Stimulated activated naive CD8-positive, alpha-beta T cell treated with anti-CD3 and anti-CD28 coated beads, Interleukin-15, Interleukin-2, amounts not matched to agents 100 U/mL and 50 U/mL, for 24 hours (primary cell): ENCODE measurements at regions not wholly inside any gene's neighbourhood (a gene's known extent, or its start where the extent isn't known, plus 50 kb on each side); places are given as distances from the start of the nearest gene placed in this dataset.

Experiments used
- ATAC-seq: fragments of 150-1000 bp; cut with Tn5 transposase; one replicate; pipeline ENCODE4 v1.10.0; 2021
- DNase-seq: peaks from one replicate; pipeline ENCODE4 v3.0.0; 2021

DNA sequence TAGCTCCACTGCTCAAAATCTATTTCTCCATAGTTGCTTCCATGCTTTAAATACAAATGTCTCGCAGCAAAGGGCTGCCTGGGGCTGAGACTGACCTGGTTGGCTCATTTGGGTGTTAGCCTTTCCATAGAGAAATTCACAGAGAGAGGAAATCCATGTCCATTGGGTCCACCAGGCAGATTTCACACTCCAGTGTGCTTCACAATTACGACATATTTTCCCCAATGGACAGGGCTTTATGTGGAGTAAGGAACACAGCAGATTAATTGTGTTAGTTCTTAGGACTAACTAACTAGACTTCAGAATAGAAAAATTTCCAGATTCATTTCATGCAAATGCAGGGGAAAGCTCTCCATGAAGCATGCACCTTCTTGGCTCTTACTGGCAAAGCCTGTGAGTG, 180.7 kb downstream of the FBXO15 start:
- DNase-seq (no peak), ATAC-seq (no peak)

DNA sequence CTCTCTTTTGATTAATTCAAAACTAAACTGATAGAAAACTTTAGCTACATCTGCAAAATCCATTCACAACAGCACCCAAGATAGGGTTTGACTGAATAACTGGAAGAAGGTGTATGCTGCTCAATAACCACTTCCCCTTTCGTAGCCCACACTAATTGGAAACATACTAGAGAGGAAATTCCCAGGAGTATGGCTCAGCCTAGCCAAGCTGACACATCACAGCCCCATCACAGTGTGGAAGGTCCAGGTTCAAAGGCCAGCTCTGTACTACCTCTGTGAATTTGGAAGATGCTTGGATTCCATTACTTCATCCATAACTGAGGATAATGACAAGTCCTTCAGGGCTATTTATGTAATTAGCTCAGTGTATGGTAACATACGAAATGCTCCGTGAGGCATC, 185.4 kb downstream of the FBXO15 start:
- no peak for DNase-seq
- peak; percentile 36 for ATAC-seq

DNA sequence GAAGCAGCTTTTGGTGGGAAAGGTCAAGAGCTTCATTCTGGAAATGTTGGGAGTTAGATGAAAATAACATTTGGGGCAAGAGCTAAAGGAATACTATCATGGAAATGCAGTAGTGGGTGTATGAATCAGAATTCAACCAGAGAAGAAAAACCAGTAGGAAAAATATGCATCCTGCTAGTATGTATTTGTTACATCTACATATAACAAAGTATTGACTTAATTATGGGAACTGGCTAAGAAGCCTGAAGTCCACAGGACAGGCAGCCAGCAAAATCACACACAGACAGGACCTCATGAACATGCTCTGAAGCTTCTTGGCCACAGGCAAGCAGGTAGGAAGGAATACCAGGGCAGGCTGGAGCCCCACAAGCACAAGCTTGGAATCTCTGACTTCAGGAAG, 185.8 kb downstream of the FBXO15 start:
- ATAC-seq (no peak), DNase-seq (no peak)

DNA sequence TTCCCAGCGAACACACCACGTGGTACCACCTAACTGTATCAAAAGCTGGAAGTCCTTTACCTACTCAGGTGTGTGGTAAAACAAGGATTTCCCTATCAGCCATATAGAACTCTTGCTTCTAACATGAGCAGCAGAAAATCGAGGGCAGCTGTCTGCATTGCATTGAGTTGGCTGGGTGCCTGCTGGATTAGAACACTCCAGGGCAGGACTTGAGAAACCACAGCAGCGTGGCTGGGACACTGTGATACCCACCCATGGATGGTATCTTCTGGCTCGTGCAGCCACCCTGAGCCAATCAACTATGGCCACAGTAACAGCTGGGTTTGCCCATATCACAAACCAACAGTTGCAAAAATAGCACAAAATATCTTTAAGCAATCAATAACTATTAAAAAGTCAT, 188.3 kb downstream of the FBXO15 start:
- ATAC-seq (no peak), DNase-seq (no peak)

DNA sequence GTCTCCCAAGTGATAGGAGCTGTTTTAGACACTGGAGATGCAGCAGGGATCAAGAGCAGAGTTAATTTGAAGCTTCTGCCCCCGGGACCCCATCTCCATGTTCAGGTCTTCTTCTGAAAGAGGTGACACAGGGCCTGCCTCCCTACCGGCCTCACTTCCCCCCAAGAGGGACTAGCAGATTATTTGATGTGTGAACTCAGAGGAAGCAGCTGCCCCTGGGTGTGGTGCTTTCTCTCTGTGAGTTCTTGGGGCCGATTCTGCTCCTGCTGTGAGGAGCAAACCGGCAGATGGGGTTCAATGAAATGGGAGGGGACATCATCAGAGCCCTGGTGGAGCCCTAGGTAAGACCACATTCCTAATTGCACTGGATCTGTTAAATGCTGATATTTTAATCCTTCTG, 193.4 kb downstream of the FBXO15 start:
- no peak for DNase-seq

DNA sequence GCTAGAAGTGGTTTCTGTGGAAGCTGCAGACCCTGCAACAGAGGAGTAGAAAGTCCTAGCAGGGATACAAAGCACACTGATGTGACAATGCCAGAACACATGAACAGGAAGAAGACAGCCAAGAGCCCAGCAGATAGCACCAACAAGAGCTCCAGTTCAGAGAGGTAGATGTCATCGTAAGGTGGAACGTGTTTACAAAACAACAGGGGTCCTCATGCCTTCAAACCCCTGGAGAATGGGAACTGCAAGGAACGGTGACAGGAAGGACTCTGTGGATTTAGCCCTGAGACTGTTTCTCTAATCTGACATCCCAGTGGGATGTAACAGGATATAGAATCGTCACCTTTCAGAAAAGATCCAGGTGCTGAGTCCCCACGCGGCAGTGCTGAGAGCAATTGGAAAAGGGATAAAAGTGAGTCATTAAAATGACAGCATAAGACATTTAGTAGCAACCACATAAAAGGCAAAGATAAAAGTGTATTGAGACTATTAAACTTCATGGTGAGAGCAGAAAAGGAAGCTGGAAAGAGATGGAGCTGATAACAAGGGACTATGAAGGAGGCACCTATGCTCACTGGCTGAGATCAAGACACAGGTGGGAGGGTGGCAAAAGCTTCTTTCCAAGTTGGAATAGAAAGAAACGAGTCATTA, 195.2 kb downstream of the FBXO15 start:
- ATAC-seq: no peak
- no peak for DNase-seq

More for the DNA sequence above, 193.4 kb downstream of the FBXO15 start:
- ATAC-seq: no peak

DNA sequence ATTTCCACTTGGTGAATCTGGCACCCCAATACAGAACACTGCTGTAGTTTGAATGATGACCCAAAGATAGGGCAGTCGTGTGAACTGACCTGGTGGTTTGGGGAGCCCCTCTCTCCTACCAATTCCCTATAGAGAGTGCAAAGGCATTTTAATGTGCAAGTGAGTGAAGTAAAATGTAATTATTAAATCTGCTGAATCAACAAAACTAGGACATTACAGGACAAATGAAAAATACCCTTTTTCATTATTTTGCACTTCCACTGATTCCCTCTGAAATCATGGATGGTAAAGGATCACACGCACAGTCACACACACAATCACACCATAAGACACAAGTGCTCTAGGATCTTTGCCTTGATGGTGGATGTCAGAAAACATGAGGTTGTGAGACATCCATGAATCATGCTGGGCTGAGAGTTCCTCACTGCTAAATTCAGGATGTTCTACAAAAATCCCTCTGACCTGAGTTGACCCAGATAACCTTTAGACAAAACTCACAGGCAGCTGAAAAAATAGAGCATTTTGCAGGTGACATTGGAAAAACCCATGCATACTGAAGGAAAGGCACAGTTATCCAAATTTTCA, 197.4 kb downstream of the FBXO15 start:
- ATAC-seq: no peak
- no peak for DNase-seq

DNA sequence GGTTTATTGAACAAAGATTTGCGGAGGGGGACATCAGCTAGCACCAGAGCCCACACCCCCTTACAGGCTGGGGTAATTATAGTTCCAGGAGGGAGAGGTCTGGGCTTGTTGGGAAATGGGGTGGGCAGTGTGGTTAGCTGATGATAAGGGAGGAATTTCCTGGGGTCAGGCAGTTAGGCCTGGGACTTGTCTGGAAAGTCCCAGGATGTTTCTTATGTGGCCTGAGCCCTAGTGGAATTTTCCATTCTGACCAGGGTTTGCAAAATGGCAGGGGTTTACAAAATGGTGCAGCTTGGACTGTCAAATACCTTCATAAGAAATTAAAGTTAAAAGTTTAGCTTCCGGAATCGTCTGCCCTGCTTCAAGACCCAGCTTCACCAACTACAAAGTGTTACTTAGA, 199.1 kb downstream of the FBXO15 start:
- no peak for ATAC-seq
- no peak for DNase-seq

DNA sequence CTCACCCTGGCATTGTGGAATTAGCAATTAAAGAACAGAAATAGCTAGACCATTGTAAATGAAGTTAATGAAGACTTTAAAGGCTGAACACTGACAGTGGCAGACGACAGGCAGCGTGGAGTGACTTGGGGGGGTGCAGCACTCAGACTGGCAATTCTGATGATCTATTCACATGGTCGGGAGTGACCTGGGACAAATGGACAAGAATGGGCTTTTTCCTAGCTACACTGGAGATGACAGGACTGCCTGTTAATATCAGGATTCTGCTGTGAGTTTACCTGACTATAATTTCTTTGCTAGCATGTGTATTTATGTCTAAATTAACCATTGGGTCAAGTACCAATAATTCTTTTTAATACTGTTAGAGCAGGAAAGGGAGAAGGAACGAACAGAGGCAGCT, 199.6 kb downstream of the FBXO15 start:
- DNase-seq (no peak), ATAC-seq (no peak)

DNA sequence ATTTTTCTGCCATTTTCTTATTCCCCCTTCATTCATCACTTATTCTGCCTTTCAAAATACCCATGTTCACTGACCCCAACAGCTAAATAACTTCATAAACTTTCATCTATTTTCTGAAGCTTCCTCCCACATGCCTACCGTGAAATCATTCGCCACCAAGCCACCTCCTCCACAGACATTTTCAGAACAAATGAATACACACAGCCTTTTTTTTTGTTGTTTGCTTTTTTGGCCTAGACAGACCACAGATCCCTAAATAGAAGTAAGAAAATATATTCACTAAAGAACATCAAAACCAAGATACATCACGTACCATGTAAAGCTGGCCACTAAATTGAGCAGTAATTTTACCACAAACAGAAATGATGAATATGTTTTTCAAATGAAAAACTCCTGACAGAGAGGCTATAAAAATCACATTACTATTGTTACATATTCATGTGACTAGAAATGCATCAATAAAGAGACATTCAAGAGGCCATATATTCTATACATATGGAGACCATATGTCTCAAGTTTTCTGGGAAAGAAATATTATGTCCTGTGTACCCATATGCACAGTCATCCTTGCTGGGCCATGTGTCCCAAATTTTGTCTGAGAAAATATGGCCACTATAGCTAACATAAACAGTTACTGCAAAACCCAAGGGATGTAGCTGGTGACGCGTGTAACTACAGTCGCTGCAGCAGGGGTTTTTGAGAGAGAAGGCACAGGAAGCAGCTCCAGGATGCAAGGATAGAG, 200.3 kb downstream of the FBXO15 start:
- ATAC-seq (no peak), DNase-seq (no peak)

DNA sequence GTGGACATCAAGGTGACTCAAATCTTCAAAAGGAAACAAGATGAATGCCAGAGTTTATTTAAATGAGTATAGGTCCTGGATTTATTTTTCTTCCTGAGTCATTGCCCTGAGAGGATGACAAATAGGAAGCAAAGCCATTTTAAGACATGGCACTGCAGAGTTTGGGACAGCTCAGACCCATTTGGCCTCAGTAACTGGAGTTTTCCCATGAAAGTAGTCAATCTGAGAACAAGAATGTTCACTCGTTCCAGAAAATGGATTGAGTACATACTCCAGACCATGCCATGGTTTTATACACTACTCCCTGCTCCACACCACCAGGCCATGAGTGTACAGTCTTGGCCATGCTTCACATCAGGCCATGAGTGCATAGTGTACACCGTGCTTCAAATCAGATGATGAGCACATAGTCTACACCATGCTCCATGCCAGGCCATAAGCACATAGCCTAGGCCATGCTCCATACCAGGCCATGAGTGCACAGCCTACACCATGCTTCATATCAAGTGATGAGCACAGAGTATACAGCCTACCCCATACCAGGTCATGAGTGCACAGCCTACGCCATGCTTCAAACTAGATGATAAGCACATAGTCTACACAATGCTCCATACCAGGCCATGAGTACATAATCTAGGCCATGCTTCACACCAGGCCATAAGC, 202.4 kb downstream of the FBXO15 start:
- DNase-seq: no peak
- peak; percentile 26 for ATAC-seq

DNA sequence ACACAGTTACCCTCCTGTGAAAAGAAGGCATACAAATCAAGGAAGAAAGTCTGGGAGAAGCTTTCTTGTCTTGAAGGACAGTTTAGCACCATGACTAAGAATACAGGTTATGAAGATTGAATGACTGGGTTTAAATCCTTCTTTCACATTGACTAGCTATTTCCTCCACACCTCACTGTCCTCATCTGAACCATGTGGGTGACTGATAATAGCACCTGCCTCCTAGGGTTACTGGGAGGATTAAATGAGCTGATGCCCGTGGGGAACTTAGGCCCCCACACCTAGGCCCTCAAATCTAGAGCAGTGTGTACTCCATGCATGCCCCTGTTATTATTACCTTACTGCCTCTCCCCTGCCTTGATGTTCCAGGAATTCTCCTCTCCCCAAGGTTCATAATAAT, 202.9 kb downstream of the FBXO15 start:
- ATAC-seq: no peak

DNA sequence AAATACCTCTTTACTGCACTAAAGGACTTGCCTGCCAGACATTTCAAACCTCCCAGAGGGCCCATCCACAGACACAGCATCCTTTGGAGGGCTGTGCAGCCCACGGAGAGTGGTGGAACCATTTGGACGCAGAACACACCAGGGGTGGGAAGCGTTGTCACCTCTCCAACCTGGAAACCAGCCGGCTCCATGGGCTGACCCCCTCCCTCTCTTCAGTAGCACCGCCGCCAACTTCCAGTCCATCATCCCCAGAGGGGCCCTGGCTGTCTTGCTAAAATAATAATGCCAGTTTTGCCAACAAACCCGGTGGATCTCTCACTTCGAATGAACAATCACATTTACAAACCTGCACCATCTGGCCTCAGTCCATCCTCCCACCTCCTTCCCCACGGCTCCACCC, 203.9 kb downstream of the FBXO15 start:
- DNase-seq (no peak), ATAC-seq (no peak)

More for the DNA sequence above, 202.9 kb downstream of the FBXO15 start:
- DNase-seq: no peak

DNA sequence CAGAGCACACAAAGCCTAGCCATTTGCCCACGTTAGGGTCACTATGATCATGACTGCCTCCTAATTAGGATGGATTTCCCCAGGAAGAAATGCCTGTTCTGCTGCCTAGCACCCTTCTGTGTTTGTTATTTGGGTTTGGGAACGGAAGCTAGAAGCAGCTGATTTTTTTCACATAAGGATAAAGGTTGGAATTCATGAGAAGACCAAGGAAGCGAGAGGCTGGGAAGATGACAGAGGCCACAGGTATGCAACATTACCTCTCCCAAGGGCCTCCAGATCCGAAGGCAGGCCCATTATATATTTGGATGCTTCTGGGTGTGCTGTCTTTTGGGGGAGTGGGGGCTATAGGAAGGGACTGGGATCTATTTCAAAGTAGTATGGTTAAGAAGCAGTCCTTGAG, 204.7 kb downstream of the FBXO15 start:
- DNase-seq: no peak
- no peak for ATAC-seq

DNA sequence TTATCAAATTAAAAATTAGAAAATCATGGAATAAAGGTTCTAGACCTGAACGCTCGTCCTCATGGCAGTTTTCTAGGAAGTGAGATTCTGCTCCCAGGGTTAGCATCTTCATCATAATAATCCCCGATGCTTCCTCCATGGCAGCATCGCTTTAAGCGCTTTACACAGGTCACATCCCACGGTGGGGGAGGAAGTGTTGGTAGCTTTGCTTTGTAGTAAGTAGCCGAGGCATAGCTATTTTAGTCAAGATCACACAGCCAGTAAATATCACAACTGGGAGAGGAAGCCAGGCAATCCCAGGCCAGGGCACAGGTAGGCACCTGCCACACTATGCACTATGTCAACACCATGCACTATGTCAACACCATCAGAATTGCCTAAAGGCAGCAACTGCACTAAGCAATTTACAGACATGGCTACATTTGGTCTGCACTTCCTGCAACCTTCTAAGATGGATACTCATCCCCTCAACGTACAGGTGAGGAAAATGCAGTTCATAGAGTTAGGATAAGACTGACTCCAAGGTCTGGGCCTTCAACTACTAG, 205.5 kb downstream of the FBXO15 start:
- ATAC-seq: no peak
- DNase-seq: no peak

DNA sequence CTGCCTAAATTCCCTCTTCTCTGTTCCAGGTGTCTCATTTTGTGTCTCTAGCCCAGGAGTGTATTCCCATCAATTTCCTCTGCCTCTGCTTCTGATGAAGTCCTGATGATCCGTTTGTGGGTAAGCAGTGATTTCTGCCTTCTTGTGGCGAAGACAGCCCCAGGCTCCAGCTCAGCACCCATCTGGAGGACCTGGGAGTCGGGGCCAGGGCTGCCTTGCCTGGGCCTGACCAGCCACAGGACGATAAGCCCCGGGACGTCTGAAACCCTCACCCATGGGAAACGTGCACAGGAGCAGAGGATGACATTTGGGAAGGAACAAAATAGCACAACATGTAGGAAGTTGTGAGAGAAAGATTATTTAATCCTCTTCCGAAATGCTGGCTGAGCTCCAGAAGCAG, 206.9 kb downstream of the FBXO15 start:
- DNase-seq (no peak), ATAC-seq (no peak)

DNA sequence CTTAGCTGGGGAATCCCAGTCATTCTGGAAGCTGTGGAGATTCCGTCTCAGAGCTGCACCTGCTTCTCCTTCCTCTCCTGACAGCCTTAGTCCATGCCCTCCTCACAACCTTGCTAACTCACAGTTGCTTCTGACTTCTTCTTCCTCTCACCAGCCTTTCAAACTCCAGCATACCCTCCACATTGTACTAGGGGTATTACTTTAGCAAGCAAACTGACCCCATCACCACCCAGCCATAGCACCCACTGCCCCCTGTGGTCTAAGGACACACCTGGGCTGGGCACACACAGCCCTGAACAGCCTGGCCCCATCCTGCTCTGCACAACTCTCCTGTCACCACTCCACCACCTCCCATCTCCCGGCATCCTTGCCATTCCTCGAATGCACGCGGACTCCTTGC, 208.2 kb downstream of the FBXO15 start:
- DNase-seq (no peak), ATAC-seq (no peak)

DNA sequence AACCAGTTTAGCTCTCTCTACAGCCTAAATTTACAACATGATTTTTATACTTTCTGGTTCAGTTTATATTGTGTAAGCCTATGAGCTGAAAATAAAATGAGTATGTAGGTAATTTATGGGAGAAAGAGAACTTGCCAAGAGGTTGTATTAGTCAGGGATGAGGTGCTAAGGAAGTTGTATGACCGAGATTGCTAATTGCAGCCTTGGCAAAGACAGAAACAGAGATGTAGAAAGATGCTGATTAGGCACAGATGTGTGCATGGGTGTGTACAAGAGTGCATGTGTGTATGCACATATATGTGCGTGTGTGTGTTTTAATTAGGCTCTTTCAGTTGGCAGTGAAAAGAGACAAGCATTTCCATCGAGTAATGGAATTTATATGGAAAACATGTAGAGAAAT, 213.9 kb downstream of the FBXO15 start:
- ATAC-seq (no peak), DNase-seq (no peak)

DNA sequence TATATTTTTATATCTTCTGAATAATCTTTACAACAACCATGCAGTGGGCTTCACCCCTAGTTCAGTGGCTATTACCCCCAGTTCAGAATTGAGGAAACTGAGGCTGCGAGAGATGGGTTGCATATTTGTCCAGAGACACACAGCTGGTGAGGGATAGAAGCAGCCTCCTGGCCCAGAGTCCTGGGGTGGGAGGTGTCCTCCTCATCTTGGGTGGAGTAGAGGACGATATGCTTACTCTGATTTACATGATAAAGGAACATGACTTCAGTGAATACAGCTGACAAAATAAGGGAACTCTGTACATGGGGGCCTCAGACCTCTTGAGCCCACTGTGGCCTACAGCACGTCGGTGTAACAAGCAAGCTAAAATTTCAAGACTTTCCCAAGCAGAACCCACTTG, 214.7 kb downstream of the FBXO15 start:
- DNase-seq (no peak), ATAC-seq (no peak)

DNA sequence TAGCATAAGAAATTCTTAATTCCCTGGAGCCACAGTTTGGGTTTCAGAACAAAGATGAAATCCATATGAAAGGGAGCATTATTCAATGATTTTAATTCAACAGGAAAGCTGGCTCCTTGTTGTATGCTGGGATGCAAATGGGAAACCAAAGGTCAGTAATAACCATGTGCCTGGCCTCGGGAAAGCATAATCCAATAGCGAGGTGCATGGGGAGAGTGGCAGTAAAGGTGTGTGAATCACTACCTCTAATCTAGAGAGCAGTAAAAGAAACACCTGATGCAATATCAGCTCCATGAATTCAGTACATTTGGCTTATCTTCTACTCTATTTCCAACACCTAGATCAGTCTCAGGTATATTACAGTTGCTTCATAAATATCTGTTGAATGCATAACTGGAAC, 220.1 kb downstream of the FBXO15 start:
- ATAC-seq: no peak

DNA sequence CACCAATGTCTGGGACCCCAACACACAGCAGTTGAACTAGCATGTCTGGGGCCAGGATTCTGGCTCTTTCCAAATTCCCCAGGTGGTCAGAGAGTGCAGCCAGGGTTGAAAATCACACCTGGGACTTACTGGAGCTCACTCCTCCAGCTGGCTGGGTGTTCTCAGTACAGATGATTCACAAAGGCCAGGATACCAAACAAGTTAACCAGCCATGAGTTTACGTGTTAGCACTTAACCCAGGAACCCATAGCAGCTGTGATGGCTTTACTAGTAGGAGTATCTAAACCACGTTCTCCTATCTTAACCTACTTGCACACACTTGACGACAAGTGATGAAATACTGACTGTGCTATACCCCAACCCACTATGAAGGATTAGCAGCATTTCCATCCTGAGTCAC, 222.8 kb downstream of the FBXO15 start:
- DNase-seq (no peak), ATAC-seq (no peak)

More for the DNA sequence above, 220.1 kb downstream of the FBXO15 start:
- DNase-seq: no peak

DNA sequence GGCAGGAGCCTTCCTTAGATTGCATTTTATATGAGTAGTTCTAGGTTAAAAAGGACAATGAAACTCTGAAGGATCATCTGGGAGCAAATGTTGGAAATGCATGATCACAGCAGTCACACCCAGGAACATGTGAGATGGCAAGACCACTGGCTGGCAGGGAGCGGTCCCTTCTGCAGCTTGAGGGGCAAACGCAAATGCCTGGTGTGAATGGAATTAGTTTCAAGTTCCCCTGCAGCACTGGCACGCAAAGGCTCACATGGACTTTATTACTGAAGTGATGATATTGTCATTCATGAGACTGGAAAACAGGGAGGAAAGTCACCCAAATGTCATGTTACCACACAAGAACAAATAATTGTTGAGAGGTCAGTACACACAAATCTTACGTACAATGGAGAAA, 223.3 kb downstream of the FBXO15 start:
- ATAC-seq (no peak), DNase-seq (no peak)

DNA sequence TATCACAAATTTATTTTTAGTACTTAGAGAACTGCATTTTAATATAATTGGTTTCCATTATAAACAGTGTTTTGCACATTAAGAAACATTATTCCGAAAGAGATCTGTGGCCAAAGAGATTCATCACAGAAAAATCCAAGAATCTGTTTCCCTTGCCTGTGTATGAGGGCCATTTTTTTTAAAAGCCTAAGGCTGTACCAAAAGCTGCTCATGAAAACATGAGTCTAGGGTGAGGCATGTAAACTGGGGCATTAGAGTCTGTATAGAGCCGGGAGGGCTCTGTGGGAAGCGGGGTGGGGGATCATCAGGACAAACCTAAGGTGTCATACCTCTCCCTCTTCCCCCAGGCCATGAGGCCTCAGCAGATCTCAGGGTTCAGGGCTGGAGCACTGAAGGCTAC, 223.8 kb downstream of the FBXO15 start:
- DNase-seq (no peak), ATAC-seq (no peak)
